ENCODE measurements at regions not wholly inside any gene's neighbourhood (a gene's known extent, or its start where the extent isn't known, plus 50 kb on each side); places are given as distances from the start of the nearest gene placed in this dataset.

DNA sequence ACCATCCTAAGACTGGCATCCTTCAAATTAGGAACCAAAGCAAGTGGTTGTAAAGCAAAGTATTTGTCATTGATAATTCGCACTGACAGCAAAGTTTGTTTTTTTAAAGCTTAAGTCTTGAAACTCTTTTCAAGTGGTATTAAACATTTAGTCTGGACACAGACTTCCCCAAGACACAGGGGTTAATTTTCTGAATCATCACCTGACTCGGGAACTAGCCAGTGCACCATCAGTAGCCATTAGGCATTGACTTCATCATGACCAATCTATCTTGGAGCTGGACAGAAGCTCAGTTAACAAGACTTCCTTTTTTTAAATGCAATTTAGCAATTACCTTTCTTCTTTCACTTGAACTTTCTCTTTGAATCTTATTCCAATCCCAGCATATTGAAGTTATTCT is 210.6 kb downstream of the ZNF365 start:
- TF ChIP-seq, protein P1, sequence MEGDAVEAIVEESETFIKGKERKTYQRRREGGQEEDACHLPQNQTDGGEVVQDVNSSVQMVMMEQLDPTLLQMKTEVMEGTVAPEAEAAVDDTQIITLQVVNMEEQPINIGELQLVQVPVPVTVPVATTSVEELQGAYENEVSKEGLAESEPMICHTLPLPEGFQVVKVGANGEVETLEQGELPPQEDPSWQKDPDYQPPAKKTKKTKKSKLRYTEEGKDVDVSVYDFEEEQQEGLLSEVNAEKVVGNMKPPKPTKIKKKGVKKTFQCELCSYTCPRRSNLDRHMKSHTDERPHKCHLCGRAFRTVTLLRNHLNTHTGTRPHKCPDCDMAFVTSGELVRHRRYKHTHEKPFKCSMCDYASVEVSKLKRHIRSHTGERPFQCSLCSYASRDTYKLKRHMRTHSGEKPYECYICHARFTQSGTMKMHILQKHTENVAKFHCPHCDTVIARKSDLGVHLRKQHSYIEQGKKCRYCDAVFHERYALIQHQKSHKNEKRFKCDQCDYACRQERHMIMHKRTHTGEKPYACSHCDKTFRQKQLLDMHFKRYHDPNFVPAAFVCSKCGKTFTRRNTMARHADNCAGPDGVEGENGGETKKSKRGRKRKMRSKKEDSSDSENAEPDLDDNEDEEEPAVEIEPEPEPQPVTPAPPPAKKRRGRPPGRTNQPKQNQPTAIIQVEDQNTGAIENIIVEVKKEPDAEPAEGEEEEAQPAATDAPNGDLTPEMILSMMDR (optimal IDR thresholded peaks at IDR 0.05 in 1 of 3, IDR thresholded peaks at IDR 0.05 in 1 of 3, conservative IDR thresholded peaks at IDR 0.05 in 1 of 3; ENCODE audit: extremely low read depth in 1 of 3, insufficient read depth in 2 of 3, low read length in 3 of 3): no peak
- no peak for TF ChIP-seq EZH2 (IDR thresholded peaks at IDR 0.05; ENCODE audit: low read length)
